ENCODE measurements at regions not wholly inside any gene's neighbourhood (a gene's known extent, or its start where the extent isn't known, plus 50 kb on each side); places are given as distances from the start of the nearest gene placed in this dataset.

GRCh38 chr22:47625531-47626427 is 863.3 kb downstream of the TBC1D22A start:
- TF ChIP-seq SIN3A (IDR thresholded peaks at IDR 0.05; ENCODE audit: borderline replicate concordance, insufficient read depth, low read depth, low read length) (no peak), REST (IDR thresholded peaks at IDR 0.05; ENCODE audit: insufficient read depth in 1 of 2, low read depth in 2 of 2, low read length in 1 of 2) (no peak), TCF7L2 (IDR thresholded peaks at IDR 0.05; ENCODE audit: low read depth, low read length) (no peak), CTCF (IDR thresholded peaks at IDR 0.05) (no peak)

Measured in Panc1 (cell line).